PFSK-1 (cell line): ENCODE measurements at regions not wholly inside any gene's neighbourhood (a gene's known extent, or its start where the extent isn't known, plus 50 kb on each side); places are given as distances from the start of the nearest gene placed in this dataset.

ENCODE experiments used
- FOXP2 ChIP-seq: optimal IDR thresholded peaks from 2 replicates; pipeline ENCODE3; 2011; ENCODE audit warnings: borderline replicate concordance, control low read depth, inconsistent platforms; ENCODE audit not compliant: insufficient read depth; ENCODE audit errors: extremely low read length, extremely low read depth
- POLR2AphosphoS5 ChIP-seq: IDR thresholded peaks from 2 replicates; pipeline ENCODE4 v1.6.1; 2012; ENCODE audit warnings: low read depth, mild to moderate bottlenecking, control low read depth, low read length, moderate library complexity
- SIN3A ChIP-seq: IDR thresholded peaks from 2 replicates; pipeline ENCODE4 v1.6.1; 2012; ENCODE audit warnings: mild to moderate bottlenecking, low read length, moderate library complexity, borderline replicate concordance; ENCODE audit not compliant: insufficient read depth
- TAF1 ChIP-seq: IDR thresholded peaks from 2 replicates; pipeline ENCODE4 v1.6.1; 2012; ENCODE audit warnings: low read length, control low read depth, borderline replicate concordance; ENCODE audit not compliant: insufficient read depth
- TF ChIP-seq, protein P1 (sequence below), 2 experiments: IDR thresholded peaks; 2 replicates each; pipeline versions ENCODE4 v1.6.1 to v1.8.0; 2011 to 2012; ENCODE audit warnings: low read depth in 2 of 2, low read length in 2 of 2, control low read depth in 1 of 2, inconsistent platforms in 1 of 2, mild to moderate bottlenecking in 1 of 2, moderate library complexity in 1 of 2; ENCODE audit not compliant: insufficient read depth in 1 of 2

DNA sequence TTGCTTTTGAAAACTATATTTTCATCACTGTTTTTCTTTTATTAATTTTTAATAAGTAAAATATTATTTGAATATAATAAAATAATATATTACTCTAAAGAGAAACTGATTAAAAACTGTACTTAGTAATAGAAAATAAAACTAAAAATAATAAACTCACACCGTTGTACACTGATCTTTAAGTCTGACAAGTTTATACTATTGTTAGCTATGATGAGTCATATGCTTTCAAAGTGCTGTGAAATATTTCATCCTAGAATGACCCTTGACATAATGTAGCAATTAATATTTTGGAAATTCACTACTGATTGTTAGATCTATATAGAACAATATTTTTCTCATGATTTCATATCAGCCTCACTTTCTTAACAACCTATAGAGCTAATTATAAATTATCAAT lies 1040.6 kb upstream of the SPRY2 start:
- TF ChIP-seq, protein P1, sequence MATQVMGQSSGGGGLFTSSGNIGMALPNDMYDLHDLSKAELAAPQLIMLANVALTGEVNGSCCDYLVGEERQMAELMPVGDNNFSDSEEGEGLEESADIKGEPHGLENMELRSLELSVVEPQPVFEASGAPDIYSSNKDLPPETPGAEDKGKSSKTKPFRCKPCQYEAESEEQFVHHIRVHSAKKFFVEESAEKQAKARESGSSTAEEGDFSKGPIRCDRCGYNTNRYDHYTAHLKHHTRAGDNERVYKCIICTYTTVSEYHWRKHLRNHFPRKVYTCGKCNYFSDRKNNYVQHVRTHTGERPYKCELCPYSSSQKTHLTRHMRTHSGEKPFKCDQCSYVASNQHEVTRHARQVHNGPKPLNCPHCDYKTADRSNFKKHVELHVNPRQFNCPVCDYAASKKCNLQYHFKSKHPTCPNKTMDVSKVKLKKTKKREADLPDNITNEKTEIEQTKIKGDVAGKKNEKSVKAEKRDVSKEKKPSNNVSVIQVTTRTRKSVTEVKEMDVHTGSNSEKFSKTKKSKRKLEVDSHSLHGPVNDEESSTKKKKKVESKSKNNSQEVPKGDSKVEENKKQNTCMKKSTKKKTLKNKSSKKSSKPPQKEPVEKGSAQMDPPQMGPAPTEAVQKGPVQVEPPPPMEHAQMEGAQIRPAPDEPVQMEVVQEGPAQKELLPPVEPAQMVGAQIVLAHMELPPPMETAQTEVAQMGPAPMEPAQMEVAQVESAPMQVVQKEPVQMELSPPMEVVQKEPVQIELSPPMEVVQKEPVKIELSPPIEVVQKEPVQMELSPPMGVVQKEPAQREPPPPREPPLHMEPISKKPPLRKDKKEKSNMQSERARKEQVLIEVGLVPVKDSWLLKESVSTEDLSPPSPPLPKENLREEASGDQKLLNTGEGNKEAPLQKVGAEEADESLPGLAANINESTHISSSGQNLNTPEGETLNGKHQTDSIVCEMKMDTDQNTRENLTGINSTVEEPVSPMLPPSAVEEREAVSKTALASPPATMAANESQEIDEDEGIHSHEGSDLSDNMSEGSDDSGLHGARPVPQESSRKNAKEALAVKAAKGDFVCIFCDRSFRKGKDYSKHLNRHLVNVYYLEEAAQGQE (IDR thresholded peaks at IDR 0.05; ENCODE audit: insufficient read depth in 1 of 2, low read depth in 2 of 2, low read length in 2 of 2) = no peak
- TF ChIP-seq POLR2AphosphoS5 = no peak
- no peak for TF ChIP-seq SIN3A
- TF ChIP-seq TAF1 = no peak
- no peak for TF ChIP-seq FOXP2
